ENCODE measurements at regions not wholly inside any gene's neighbourhood (a gene's known extent, or its start where the extent isn't known, plus 50 kb on each side); places are given as distances from the start of the nearest gene placed in this dataset.
"Not testable (repeated sequence)": the region's sequence is repeated elsewhere in the genome, so short reads cannot be mapped to it uniquely, and the experiment has no call there.

- intact Hi-C loops (cut with DNase I; ENCODE audit: low total_unique reads) = no loop called here
- Histone ChIP-seq H3K4me3 (no peak overlapping the region), H3K4me1 (no peaks in the 10 kb centered on the region), H3K36me3 (no peaks in the 10 kb centered on the region), H3K9me3 (peaks cover 3 to 7% (median 4%) of the 10 kb centered on the region in 3 donors), H3K27ac (no peak overlapping the region), H3K27me3 (no peaks in the 10 kb centered on the region)
- TF ChIP-seq, protein P1, sequence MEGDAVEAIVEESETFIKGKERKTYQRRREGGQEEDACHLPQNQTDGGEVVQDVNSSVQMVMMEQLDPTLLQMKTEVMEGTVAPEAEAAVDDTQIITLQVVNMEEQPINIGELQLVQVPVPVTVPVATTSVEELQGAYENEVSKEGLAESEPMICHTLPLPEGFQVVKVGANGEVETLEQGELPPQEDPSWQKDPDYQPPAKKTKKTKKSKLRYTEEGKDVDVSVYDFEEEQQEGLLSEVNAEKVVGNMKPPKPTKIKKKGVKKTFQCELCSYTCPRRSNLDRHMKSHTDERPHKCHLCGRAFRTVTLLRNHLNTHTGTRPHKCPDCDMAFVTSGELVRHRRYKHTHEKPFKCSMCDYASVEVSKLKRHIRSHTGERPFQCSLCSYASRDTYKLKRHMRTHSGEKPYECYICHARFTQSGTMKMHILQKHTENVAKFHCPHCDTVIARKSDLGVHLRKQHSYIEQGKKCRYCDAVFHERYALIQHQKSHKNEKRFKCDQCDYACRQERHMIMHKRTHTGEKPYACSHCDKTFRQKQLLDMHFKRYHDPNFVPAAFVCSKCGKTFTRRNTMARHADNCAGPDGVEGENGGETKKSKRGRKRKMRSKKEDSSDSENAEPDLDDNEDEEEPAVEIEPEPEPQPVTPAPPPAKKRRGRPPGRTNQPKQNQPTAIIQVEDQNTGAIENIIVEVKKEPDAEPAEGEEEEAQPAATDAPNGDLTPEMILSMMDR (IDR thresholded peaks at IDR 0.05) = no peak
- DNase-seq = no peak
These were observed 4786.8 kb upstream of the OR11H1 start for GRCh38 chr22:10741210-10741609.

GRCh38 chr22:10741776-10742630 lies 4786.0 kb upstream of the OR11H1 start:
- intact Hi-C loops (cut with DNase I; ENCODE audit: low total_unique reads); H3K9me3 ChIP-seq; H3K4me1 ChIP-seq; H3K36me3 ChIP-seq; H3K4me3 ChIP-seq; H3K27ac ChIP-seq; H3K27me3 ChIP-seq: not testable (repeated sequence)
- peak in 1 of 2 donors; percentile 70 for DNase-seq

GRCh38 chr22:10746382-10746781 lies 4781.6 kb upstream of the OR11H1 start:
- H3K4me1 ChIP-seq; DNase-seq; H3K4me3 ChIP-seq; H3K27me3 ChIP-seq; intact Hi-C loops (cut with DNase I; ENCODE audit: low total_unique reads); H3K27ac ChIP-seq; H3K9me3 ChIP-seq; H3K36me3 ChIP-seq: not testable (repeated sequence)

DNA sequence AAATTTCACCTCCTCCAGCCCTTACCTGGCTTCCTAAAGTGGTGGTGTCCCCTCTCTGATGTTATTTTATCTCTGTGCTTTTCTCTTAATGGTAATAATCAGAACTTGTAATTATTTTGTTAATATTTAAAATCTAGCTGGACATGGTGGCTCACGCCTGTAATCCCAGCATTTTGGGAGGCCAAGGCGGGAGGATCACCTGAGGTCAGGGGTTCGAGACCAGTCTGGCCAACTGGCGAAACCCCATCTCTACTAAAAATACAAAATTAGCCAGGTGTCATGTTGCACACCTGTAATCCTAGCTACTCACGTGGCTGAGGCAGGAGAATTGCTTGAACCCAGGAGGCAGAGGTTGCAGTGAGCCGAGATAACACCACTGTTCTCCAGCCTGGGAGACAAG lies 4780.8 kb upstream of the OR11H1 start:
- intact Hi-C loops (cut with DNase I; ENCODE audit: low total_unique reads); H3K9me3 ChIP-seq; DNase-seq: not testable (repeated sequence)

DNA sequence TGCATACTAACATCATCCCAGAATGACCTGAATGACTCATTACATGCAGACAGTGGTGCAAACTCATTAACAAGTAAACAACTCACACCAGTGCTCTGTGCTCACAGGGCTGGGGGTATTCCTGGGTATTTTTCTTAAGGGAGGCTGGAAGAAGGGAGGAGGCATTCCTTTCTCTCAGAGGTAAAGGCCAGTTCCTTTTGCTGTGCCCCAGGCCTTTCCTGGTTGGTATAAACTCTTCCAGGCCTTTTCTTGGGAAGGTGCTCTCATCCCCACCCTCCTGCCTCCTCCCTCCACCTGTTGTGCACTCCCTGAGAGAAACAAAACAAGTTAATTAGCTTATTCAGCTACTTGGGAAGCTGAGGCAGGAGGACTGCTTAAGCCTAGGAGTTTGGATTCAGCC lies 4779.2 kb upstream of the OR11H1 start:
- H3K4me1 ChIP-seq; H3K9me3 ChIP-seq; intact Hi-C loops (cut with DNase I; ENCODE audit: low total_unique reads); H3K27ac ChIP-seq; DNase-seq; H3K27me3 ChIP-seq; H3K4me3 ChIP-seq; H3K36me3 ChIP-seq: not testable (repeated sequence)

More for the DNA sequence above, 4780.8 kb upstream of the OR11H1 start:
- H3K36me3 ChIP-seq, H3K27ac ChIP-seq, H3K27me3 ChIP-seq, H3K4me3 ChIP-seq, H3K4me1 ChIP-seq: not testable (repeated sequence)

DNA sequence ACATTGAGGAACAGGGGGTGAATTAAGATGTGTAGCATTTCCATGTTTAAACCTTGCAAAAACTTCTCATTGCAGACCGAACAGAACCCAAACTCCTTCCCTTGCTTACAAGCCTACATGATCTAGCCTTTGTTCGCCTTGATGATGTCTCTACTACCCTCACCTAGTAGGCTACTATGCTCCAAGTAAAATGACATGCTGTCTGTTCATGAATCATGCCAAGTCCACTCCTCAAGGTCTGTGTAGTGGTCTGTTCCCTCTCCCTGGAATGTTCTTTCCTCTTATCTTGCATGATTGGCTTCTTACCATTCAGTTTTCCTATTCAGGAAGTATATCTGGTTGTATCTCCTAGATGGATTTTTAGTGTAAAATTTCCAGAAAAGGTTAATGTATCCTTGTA lies 4778.6 kb upstream of the OR11H1 start:
- H3K36me3 ChIP-seq; H3K4me3 ChIP-seq; DNase-seq; H3K9me3 ChIP-seq; H3K4me1 ChIP-seq; intact Hi-C loops (cut with DNase I; ENCODE audit: low total_unique reads); H3K27me3 ChIP-seq; H3K27ac ChIP-seq: not testable (repeated sequence)

DNA sequence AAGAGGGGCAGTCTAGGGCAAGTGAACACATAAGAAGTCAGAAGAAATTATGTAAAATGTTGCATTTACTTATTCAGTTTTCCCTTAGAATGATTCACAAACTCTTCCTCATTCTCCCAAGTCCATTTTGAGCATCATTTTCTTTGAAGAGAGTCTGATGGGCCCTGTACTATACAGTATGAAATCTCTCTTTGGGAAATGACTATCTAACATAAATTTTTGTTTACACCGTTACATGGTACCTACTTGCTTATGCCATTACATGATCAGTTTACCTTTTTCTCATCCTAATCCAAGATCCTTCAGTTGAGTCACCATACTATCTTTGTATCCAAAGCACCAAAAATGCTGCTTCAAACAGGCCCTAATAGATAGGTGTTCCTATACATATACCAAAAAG lies 4774.4 kb upstream of the OR11H1 start:
- intact Hi-C loops (cut with DNase I; ENCODE audit: low total_unique reads); DNase-seq; H3K27ac ChIP-seq; H3K4me3 ChIP-seq; H3K27me3 ChIP-seq; H3K4me1 ChIP-seq; H3K9me3 ChIP-seq; H3K36me3 ChIP-seq: not testable (repeated sequence)

- H3K4me1 ChIP-seq; H3K4me3 ChIP-seq; DNase-seq; H3K36me3 ChIP-seq; H3K27ac ChIP-seq; H3K27me3 ChIP-seq; H3K9me3 ChIP-seq; intact Hi-C loops (cut with DNase I; ENCODE audit: low total_unique reads): not testable (repeated sequence)
These were observed 4772.6 kb upstream of the OR11H1 start for GRCh38 chr22:10755350-10755749.

DNA sequence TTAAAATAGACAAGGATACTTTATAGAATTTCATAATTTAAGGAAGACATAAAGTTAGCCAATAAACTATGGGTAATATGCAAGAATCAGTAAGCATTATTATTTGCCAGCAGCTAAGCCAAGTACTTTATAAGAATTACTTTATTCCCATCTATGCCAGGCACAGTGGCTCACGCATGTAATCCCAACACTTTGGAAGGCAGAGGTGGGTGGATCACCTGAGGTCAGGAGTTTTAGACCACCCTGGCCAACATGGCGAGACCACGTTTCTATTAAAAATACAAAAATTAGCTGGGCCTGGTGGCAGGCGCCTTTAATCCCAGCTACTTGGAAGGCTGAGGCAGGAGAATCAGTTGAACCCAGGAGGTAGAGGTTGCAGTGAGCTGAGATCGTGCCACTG lies 4767.6 kb upstream of the OR11H1 start:
- H3K4me3 ChIP-seq; H3K4me1 ChIP-seq; H3K36me3 ChIP-seq; H3K27me3 ChIP-seq; H3K9me3 ChIP-seq; H3K27ac ChIP-seq; intact Hi-C loops (cut with DNase I; ENCODE audit: low total_unique reads); DNase-seq: not testable (repeated sequence)

- H3K36me3 ChIP-seq; intact Hi-C loops (cut with DNase I; ENCODE audit: low total_unique reads); DNase-seq; H3K4me3 ChIP-seq; H3K4me1 ChIP-seq; H3K27ac ChIP-seq; H3K27me3 ChIP-seq: not testable (repeated sequence)
- peaks cover 0 to 16% (median 11%) of the 10 kb centered on the region in 3 donors for H3K9me3 ChIP-seq
These were observed 4761.7 kb upstream of the OR11H1 start for GRCh38 chr22:10766320-10766719.

DNA sequence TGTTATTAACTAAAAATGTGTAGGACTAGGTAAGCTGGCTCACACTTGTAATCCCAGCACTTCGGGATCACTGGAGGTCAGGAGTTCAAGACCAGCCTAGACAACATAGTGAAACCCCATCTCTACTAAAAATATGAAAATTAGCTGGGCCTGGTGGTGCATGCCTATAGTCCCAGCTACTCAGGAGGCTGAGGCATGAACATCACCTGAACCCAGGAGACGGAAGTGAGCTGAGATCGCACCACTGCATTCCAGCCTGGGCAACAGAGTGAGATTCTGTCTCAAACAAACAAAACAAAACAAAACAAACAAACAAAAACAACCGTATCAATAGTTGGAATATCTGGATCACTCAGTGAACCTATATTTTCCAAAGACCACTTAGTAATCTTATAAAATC lies 4759.1 kb upstream of the OR11H1 start:
- H3K4me1 ChIP-seq; H3K36me3 ChIP-seq; H3K4me3 ChIP-seq; H3K27me3 ChIP-seq; intact Hi-C loops (cut with DNase I; ENCODE audit: low total_unique reads); H3K27ac ChIP-seq; DNase-seq: not testable (repeated sequence)
- peaks cover 0 to 16% (median 11%) of the 10 kb centered on the region in 3 donors for H3K9me3 ChIP-seq

GRCh38 chr22:10771744-10772143 lies 4756.2 kb upstream of the OR11H1 start:
- not testable (repeated sequence) for DNase-seq

DNA sequence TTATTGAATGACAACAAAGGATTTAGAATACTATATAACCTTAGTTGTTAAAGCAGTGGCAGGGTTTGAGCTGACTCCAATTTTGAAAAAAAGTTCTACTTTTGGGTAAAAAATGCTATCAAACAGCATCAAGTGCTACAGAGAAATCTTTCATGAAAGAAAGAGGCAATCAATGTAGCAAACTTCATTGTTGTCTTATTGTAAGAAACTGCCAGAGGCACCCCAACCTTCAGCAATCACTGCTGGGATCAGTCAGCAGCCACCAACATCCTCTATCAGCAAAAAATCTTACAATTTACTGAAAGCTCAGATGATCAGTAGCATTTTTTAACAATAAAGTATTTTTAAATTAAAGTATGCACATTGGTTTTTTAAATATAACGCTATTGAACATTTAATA lies 4754.7 kb upstream of the OR11H1 start:
- intact Hi-C loops (cut with DNase I; ENCODE audit: low total_unique reads); H3K9me3 ChIP-seq; H3K27me3 ChIP-seq; H3K27ac ChIP-seq; DNase-seq; H3K36me3 ChIP-seq; H3K4me3 ChIP-seq; H3K4me1 ChIP-seq: not testable (repeated sequence)

More at GRCh38 chr22:10771744-10772143, 4756.2 kb upstream of the OR11H1 start:
- H3K27ac ChIP-seq; H3K36me3 ChIP-seq; intact Hi-C loops (cut with DNase I; ENCODE audit: low total_unique reads); H3K4me3 ChIP-seq; H3K4me1 ChIP-seq; H3K27me3 ChIP-seq: not testable (repeated sequence)
- H3K9me3 ChIP-seq = peaks cover 0 to 12% (median 11%) of the 10 kb centered on the region in 3 donors
